ENCODE measurements at regions not wholly inside any gene's neighbourhood (a gene's known extent, or its start where the extent isn't known, plus 50 kb on each side); places are given as distances from the start of the nearest gene placed in this dataset.
"Not testable (repeated sequence)": the region's sequence is repeated elsewhere in the genome, so short reads cannot be mapped to it uniquely, and the experiment has no call there.

DNA sequence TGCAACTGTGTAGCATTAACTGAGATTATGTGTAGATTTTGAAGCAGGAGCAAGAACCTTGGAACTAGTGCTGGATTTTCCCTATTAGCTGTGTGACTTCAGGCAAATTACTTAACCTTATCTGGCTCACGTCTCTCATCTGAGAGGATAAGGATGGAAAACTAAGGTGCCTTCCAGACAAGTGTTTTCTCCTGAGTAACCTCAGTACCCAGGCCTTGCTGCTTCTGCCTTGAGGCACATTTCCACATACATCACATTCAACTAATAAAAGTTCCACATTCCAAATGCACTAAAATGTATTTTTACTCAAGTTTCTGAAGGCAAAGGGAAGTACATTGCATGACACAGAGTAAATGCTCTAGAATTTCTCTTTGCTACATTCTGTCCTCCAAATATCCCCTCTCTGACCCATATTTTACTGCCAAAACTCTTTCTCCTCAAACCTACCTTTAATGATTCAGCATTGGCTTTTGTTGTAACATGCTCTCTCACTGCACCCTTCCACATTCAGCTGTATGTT, 195.4 kb upstream of the ADGRL3 start:
- ATAC-seq (replicated peaks) = no peak
- peaks cover 11 to 13% of the 10 kb centered on the region in 2 donors for H3K9me3 Mint-ChIP-seq
- no peak for DNase-seq
- H3K27me3 Mint-ChIP-seq = no peaks in the 10 kb centered on the region
- no peak overlapping the region for H3K27ac Mint-ChIP-seq
- no peak overlapping the region for H3K4me3 Mint-ChIP-seq
- H3K36me3 Mint-ChIP-seq (ENCODE audit: insufficient read depth) = no peaks in the 10 kb centered on the region
- no peaks in the 10 kb centered on the region for H3K4me1 Mint-ChIP-seq (ENCODE audit: low read depth in 2 of 2)

DNA sequence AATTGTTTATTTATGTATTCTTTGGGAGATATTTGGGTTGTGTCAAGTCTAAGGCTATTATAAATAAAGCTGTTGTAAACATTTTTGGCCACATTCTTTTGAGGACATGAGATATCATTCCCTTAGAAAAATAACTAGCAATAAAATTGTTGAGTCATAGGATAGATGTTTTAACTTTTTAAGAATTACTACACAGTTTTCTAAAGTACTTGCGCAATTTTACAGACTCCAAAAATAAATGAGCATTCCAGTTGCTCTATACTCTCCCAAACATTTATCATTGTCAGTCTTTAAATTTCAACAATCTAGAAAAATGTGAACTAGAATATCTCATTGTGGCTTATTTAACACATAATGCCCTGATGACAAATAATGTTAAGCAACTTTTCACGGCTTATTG, 189.1 kb upstream of the ADGRL3 start:
- Mint-ChIP-seq H3K4me3 (no peak overlapping the region), H3K4me1 (ENCODE audit: low read depth in 2 of 2) (no peaks in the 10 kb centered on the region), H3K27me3 (no peaks in the 10 kb centered on the region), H3K9me3 (peaks cover 7 to 20% of the 10 kb centered on the region in 2 donors), H3K27ac (no peak overlapping the region), H3K36me3 (ENCODE audit: insufficient read depth) (no peaks in the 10 kb centered on the region)
- DNase-seq (no peak), ATAC-seq (replicated peaks) (no peak)

DNA sequence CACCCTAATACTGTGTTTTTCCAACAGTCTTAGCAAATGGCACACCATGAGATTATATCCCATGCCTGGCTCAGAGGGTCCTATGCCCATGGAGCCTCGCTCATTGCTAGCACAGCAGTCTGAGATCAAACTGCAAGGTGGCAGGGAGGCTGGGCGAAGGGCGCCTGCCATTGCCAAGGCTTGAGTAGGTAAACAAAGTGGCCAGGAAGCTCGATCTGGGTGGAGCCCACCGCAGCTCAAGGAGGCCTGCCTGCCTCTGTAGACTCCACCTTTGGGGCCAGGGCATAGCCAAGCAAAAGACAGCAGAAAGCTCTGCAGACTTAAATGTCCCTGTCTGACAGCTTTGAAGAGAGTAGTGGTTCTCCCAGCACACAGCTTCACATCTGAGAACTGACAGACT, 188.2 kb upstream of the ADGRL3 start:
- not testable (repeated sequence) for H3K27ac Mint-ChIP-seq; DNase-seq; H3K36me3 Mint-ChIP-seq (ENCODE audit: insufficient read depth); H3K27me3 Mint-ChIP-seq; H3K4me3 Mint-ChIP-seq; H3K4me1 Mint-ChIP-seq (ENCODE audit: low read depth in 2 of 2); ATAC-seq (replicated peaks)
- peaks cover 7 to 20% of the 10 kb centered on the region in 2 donors for H3K9me3 Mint-ChIP-seq

DNA sequence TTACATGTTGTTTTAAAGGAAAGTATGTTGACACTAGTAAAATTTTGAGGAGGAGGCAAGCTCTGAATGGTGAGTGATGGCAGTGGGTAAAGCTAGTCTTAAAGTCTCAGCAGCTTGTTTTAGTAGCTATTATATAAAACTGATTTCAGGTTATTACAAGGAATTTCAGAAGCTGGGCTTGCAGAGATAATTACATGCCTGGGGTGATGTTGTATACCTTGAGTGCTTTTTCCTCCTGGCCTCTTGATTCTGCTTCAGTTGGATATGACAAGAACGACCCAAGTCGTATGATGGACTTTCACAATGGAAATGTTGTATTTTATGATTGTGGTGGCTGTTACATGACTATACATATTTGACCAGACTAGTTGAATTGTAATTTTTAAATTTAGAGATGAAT, 175.5 kb upstream of the ADGRL3 start:
- H3K36me3 Mint-ChIP-seq (ENCODE audit: insufficient read depth) = no peaks in the 10 kb centered on the region
- H3K4me3 Mint-ChIP-seq = no peak overlapping the region

DNA sequence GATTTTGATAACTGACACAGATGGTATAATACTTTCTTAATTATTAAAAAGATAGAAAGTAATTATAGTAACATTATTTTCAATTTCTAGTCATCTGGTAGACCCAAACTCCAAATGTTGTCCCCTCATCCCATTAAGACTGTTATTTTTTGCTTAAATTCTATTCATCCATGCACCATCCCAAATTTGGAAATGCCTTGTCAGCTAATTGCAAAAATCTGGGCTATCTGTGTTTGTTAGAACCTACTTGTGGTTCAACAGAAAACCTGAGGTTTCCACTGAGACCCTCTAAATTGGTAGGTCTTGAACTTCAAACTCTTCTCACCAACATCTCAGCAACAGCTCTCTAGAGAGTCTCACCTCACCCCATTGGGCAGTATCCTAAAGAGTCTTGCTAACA, 172.2 kb upstream of the ADGRL3 start:
- Mint-ChIP-seq H3K27me3 (no peaks in the 10 kb centered on the region), H3K4me1 (ENCODE audit: low read depth in 2 of 2) (no peaks in the 10 kb centered on the region), H3K27ac (no peak overlapping the region), H3K4me3 (no peak overlapping the region), H3K9me3 (peaks cover 3 to 13% of the 10 kb centered on the region in 2 donors), H3K36me3 (ENCODE audit: insufficient read depth) (no peaks in the 10 kb centered on the region)
- ATAC-seq (replicated peaks) (no peak), DNase-seq (no peak)

More for the DNA sequence above, 175.5 kb upstream of the ADGRL3 start:
- H3K4me1 Mint-ChIP-seq (ENCODE audit: low read depth in 2 of 2) = no peaks in the 10 kb centered on the region
- H3K27ac Mint-ChIP-seq = no peak overlapping the region
- ATAC-seq (replicated peaks) = no peak
- no peaks in the 10 kb centered on the region for H3K27me3 Mint-ChIP-seq
- H3K9me3 Mint-ChIP-seq = peaks cover 2 to 20% of the 10 kb centered on the region in 2 donors
- DNase-seq = no peak

DNA sequence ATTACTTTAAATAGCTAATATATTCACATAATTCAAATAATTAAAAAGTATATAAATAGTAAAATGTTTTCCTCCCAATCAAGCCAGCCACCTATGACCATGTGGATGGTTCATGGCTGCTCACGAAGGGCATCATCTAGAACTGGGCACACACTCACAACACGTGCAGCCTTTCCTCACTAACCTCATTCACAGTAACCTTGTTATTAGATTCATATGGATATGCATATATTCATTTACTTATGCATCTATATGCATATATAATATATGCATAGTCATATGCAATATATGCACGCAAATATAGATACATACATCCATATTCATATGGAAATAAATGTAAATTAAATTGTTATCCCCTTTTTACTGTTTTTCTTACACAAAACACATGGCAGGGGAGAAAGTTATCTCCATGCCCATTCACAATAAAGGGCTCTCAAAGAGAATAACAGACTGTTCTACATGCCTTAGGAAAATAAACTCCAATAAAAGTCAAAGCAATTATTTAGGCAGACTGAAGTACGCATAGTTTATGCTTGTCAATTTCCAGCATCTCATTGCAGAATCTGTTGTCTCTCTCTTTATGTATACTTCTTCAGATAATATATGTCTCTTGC, 163.9 kb upstream of the ADGRL3 start:
- no peaks in the 10 kb centered on the region for H3K36me3 Mint-ChIP-seq (ENCODE audit: insufficient read depth)
- no peak overlapping the region for H3K27ac Mint-ChIP-seq
- H3K4me1 Mint-ChIP-seq (ENCODE audit: low read depth in 2 of 2) = no peaks in the 10 kb centered on the region
- peaks cover 3 to 5% of the 10 kb centered on the region in 2 donors for H3K9me3 Mint-ChIP-seq
- DNase-seq (no peak), ATAC-seq (replicated peaks) (no peak)
- no peaks in the 10 kb centered on the region for H3K27me3 Mint-ChIP-seq
- no peak overlapping the region for H3K4me3 Mint-ChIP-seq

DNA sequence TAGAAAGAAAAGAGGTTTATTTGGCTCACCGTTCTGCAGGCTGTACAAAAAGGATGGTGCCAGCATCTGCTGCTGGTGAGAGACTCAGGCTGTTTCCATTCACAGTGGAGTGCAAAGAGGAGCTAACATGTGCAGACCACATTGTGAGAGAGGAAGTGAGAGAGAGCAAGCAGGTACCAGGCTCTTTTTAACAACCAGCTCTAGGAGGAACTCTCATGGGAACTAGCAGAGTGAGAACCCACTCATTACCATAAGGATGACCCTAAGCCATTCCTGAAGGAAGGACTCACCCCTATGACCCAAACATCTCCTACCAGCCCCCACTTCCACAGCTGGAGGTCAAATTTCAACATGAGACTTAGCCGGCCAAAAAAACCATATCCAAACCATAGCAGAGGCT, 158.6 kb upstream of the ADGRL3 start:
- Mint-ChIP-seq H3K4me3 (no peak overlapping the region), H3K4me1 (ENCODE audit: low read depth in 2 of 2) (no peaks in the 10 kb centered on the region), H3K36me3 (ENCODE audit: insufficient read depth) (no peaks in the 10 kb centered on the region), H3K27ac (no peak overlapping the region), H3K27me3 (no peaks in the 10 kb centered on the region), H3K9me3 (peaks cover 13 to 22% of the 10 kb centered on the region in 2 donors)
- no peak for DNase-seq
- no peak for ATAC-seq (replicated peaks)

DNA sequence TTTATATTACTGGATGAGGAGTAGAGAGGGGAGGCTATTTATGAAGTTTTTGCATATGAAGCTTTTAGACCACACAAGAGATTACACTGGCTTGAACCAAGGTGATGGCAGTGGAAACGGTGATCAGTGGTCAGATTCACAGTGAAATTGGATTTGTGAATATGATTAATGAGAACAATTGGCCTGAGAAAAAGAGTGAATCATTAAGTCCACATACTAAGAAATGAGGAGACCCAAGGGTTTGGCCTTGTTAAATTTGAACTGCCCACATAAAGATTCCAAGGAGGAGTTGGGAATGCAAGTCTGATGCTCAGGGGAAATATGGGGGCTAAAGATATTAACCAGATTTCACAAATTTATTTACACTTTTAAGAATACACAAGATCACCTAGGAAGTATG, 155.3 kb upstream of the ADGRL3 start:
- Mint-ChIP-seq H3K4me1 (ENCODE audit: low read depth in 2 of 2) (no peaks in the 10 kb centered on the region), H3K27me3 (no peaks in the 10 kb centered on the region), H3K36me3 (ENCODE audit: insufficient read depth) (no peaks in the 10 kb centered on the region), H3K27ac (no peak overlapping the region), H3K4me3 (no peak overlapping the region), H3K9me3 (peaks cover 13 to 22% of the 10 kb centered on the region in 2 donors)
- DNase-seq = no peak
- ATAC-seq (replicated peaks) = no peak

DNA sequence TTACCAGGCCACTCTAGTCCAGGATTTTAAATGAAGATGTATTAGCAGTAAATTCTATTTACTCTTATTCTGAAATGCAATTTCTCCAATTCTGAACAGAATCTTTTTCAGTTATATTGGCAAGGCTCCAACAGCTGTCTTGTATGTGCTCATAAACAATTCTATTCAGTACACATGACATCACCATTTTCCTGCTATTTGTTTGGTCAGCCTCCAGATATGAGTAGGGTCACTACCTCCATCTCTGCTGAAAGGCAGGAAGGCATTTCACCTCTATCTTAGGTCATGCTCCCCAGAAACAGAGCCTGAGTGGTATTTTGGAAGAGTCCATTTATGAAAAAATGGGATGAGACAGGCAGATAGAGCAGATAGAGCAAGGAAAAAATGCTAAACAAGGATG, 151.1 kb upstream of the ADGRL3 start:
- DNase-seq (no peak), ATAC-seq (replicated peaks) (no peak)
- Mint-ChIP-seq H3K27me3 (no peaks in the 10 kb centered on the region), H3K27ac (no peak overlapping the region), H3K4me3 (no peak overlapping the region), H3K4me1 (ENCODE audit: low read depth in 2 of 2) (no peaks in the 10 kb centered on the region), H3K9me3 (peaks cover 20 to 25% of the 10 kb centered on the region in 2 donors), H3K36me3 (ENCODE audit: insufficient read depth) (no peaks in the 10 kb centered on the region)

DNA sequence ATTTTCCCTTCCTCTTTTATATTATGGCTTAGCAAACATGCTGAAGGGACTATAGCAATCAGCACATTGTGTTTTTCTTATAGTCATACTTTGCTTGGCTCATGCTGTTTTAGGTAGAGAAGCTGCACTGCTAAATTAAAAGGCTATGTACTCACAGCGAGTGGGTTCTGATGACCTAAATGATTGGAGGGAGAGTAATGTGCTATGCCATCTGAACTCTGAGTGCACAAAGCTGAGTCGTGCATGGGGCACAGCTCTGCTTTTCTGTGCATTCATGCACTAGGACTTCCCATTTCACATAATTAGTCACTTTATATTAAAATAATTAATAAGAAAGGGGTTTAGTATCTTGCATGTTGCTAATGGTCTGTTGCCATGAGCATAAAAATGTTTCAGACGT, 132.7 kb upstream of the ADGRL3 start:
- no peaks in the 10 kb centered on the region for H3K36me3 Mint-ChIP-seq (ENCODE audit: insufficient read depth)
- H3K27ac Mint-ChIP-seq = no peak overlapping the region
- H3K4me3 Mint-ChIP-seq = no peak overlapping the region
- peaks cover 9 to 28% of the 10 kb centered on the region in 2 donors for H3K9me3 Mint-ChIP-seq
- DNase-seq (no peak), ATAC-seq (replicated peaks) (no peak)
- H3K4me1 Mint-ChIP-seq (ENCODE audit: low read depth in 2 of 2) = no peaks in the 10 kb centered on the region
- no peaks in the 10 kb centered on the region for H3K27me3 Mint-ChIP-seq

DNA sequence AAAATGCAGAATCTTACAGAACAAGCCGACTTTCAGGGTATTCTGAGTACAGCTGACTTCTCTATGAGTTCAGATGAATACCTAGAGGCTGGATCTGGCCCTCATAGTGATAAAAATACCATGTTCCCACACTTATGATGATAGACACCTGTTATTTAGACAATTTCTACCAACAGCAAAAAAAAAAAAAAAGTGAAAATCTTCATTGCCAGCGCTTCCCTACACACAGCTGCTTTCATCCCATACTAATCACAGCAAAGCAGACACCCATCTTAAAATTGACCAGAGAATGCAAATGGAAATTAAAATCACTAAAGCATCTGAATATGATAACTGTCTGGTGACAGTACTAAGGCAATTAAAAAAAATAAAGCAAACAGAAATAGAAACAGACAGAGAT, 132.1 kb upstream of the ADGRL3 start:
- ATAC-seq (replicated peaks) (no peak), DNase-seq (no peak)
- Mint-ChIP-seq H3K4me1 (ENCODE audit: low read depth in 2 of 2) (no peaks in the 10 kb centered on the region), H3K27ac (no peak overlapping the region), H3K36me3 (ENCODE audit: insufficient read depth) (no peaks in the 10 kb centered on the region), H3K9me3 (peaks cover 9 to 28% of the 10 kb centered on the region in 2 donors), H3K27me3 (no peaks in the 10 kb centered on the region), H3K4me3 (no peak overlapping the region)

DNA sequence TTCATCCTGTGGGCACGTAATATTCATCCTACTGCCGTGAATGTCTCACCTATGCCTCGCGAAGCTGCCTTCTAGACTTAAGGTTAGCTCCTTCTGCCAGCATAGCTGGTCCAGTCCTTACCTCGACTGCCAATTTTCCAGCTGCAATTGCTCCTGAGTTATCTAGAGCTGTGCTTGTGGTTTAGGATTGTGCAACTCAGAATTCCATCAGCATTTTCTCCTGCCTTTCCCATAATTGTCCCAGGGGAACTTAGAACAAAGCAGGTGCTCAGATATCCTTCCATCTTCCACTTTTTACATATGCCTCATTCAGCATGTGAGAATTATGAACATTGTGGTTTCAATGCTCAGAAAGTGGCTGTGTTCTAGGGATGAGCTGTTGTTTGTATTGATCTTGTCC, 131.4 kb upstream of the ADGRL3 start:
- Mint-ChIP-seq H3K4me1 (ENCODE audit: low read depth in 2 of 2) (no peaks in the 10 kb centered on the region), H3K36me3 (ENCODE audit: insufficient read depth) (no peaks in the 10 kb centered on the region), H3K9me3 (peaks cover 11 to 35% of the 10 kb centered on the region in 2 donors), H3K27ac (no peak overlapping the region), H3K27me3 (no peaks in the 10 kb centered on the region), H3K4me3 (no peak overlapping the region)
- ATAC-seq (replicated peaks) (no peak), DNase-seq (no peak)

DNA sequence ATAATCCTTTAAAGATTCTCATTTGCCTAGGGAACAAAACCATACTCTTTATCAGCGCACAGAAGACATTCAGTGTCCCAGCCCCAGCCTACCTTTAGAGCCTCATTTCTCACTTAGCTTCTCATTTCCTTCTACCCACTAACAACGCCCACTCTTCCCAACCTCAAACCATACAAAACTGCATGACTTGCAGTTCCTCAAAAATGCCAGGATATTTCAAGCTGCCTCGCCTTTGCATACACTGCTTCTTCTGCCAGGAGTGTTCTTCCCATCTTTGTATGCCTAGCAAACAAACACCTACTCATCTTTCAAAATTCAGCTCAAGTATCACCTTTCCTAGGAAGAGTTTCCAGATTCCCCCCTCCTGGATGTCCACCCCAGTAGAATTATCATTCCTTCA, 129.9 kb upstream of the ADGRL3 start:
- Mint-ChIP-seq H3K4me3 (no peak overlapping the region), H3K27me3 (no peaks in the 10 kb centered on the region), H3K9me3 (peaks cover 11 to 38% of the 10 kb centered on the region in 2 donors), H3K4me1 (ENCODE audit: low read depth in 2 of 2) (no peaks in the 10 kb centered on the region), H3K27ac (no peak overlapping the region), H3K36me3 (ENCODE audit: insufficient read depth) (no peaks in the 10 kb centered on the region)
- no peak for ATAC-seq (replicated peaks)
- no peak for DNase-seq

DNA sequence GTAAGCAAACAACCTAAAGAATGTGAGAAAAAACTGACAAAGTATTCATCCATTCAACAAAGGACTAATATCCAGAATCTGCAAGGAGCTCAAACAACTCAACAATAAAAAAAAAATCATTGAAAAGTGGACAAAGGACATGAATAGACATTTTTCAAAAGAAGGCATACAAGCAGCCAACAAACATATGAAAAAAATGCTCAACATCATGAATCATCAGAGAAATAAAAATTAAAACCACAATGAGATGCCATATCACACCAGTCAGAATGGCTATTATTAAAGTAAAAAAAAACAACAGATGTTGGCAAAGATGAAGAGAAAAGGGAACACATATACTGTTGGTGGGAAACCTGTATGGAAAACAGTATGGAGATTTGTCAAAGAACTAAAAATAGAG, 120.7 kb upstream of the ADGRL3 start:
- ATAC-seq (replicated peaks) = no peak

More for the DNA sequence above, 120.7 kb upstream of the ADGRL3 start:
- Mint-ChIP-seq H3K27ac (no peak overlapping the region), H3K4me3 (no peak overlapping the region), H3K4me1 (ENCODE audit: low read depth in 2 of 2) (no peaks in the 10 kb centered on the region), H3K27me3 (no peaks in the 10 kb centered on the region), H3K36me3 (ENCODE audit: insufficient read depth) (peaks cover 2% of the 10 kb centered on the region), H3K9me3 (peaks cover 0 to 11% of the 10 kb centered on the region in 2 donors)
- DNase-seq = no peak
